CD14-positive monocyte (primary cell): ENCODE measurements at regions not wholly inside any gene's neighbourhood (a gene's known extent, or its start where the extent isn't known, plus 50 kb on each side); places are given as distances from the start of the nearest gene placed in this dataset.

Experiments used
- DNase-seq, 3 donors: peaks; one replicate each; pipeline ENCODE4 v3.0.0-alpha.2; 2011 to 2022
- H2AFZ ChIP-seq: 2 replicates; pipeline ENCODE4 v1.6.0; 2012; ENCODE audit warnings: mild to moderate bottlenecking, low read depth, low read length, inconsistent platforms; ENCODE audit not compliant: insufficient read depth, poor library complexity, severe bottlenecking
- H3K27ac ChIP-seq, 2 donors: 1 replicate in 1 of 2; 2 replicates in 1 of 2; pipeline ENCODE4 v1.5.1; 2012 to 2013; ENCODE audit warnings: low read length in 2 of 2, control low read depth in 1 of 2, inconsistent platforms in 1 of 2, low read depth in 1 of 2, mild to moderate bottlenecking in 1 of 2
- H3K27me3 ChIP-seq, 2 donors: one replicate each; pipeline versions ENCODE4 v1.6.0 to v1.6.1; 2011 to 2013; ENCODE audit warnings: low read length in 2 of 2; ENCODE audit not compliant: control insufficient read depth in 2 of 2, insufficient read depth in 2 of 2
- H3K36me3 ChIP-seq, 2 donors: replicated peaks in 1 of 2; 1 replicate in 1 of 2; 2 replicates in 1 of 2; pipeline versions ENCODE4 v1.5.1 to v1.6.1; 2012 to 2013; ENCODE audit warnings: low read length in 2 of 2, control low read depth in 1 of 2, inconsistent platforms in 1 of 2, mild to moderate bottlenecking in 1 of 2; ENCODE audit not compliant: insufficient read depth in 2 of 2, control insufficient read depth in 1 of 2
- H3K4me1 ChIP-seq, 2 donors: 1 replicate in 1 of 2; 2 replicates in 1 of 2; pipeline versions ENCODE4 v1.5.1 to v1.6.1; 2012 to 2013; ENCODE audit warnings: low read length in 2 of 2, control low read depth in 1 of 2, inconsistent platforms in 1 of 2, mild to moderate bottlenecking in 1 of 2, moderate library complexity in 1 of 2; ENCODE audit not compliant: insufficient read depth in 2 of 2, control insufficient read depth in 1 of 2
- H3K4me2 ChIP-seq: replicated peaks from 2 replicates; pipeline ENCODE3; 2012; ENCODE audit warnings: low read length, moderate library complexity, mild to moderate bottlenecking; ENCODE audit not compliant: poor library complexity, severe bottlenecking; ENCODE audit errors: extremely low read depth
- H3K4me3 ChIP-seq, 3 experiments: fragments of 200-600 bp in 1 of 3; sonication (generic) in 1 of 3; replicated peaks in 1 of 3; 1 replicate in 2 of 3; 2 replicates in 1 of 3; pipeline ENCODE4 v1.5.1; 2011 to 2013; ENCODE audit warnings: low read length in 3 of 3, mild to moderate bottlenecking in 3 of 3, control low read depth in 2 of 3, low read depth in 2 of 3, inconsistent platforms in 1 of 3, moderate library complexity in 1 of 3
- H3K79me2 ChIP-seq: 2 replicates; pipeline ENCODE4 v1.6.0; 2012; ENCODE audit warnings: mild to moderate bottlenecking, control low read depth, inconsistent platforms, low read length, moderate library complexity; ENCODE audit not compliant: insufficient read depth
- H3K9ac ChIP-seq: 2 replicates; pipeline ENCODE4 v1.6.0; 2017; ENCODE audit warnings: low read length, mild to moderate bottlenecking; ENCODE audit not compliant: insufficient read depth, poor library complexity, severe bottlenecking
- H3K9me3 ChIP-seq, 2 donors: replicated peaks in 1 of 2; 1 replicate in 1 of 2; 2 replicates in 1 of 2; pipeline versions ENCODE4 v1.5.1 to v1.6.1; 2012 to 2013; ENCODE audit warnings: low read length in 2 of 2, control low read depth in 1 of 2; ENCODE audit not compliant: control insufficient read depth in 1 of 2, insufficient read depth in 1 of 2
- H4K20me1 ChIP-seq: 2 replicates; pipeline ENCODE4 v1.6.0; 2012; ENCODE audit warnings: mild to moderate bottlenecking, low read length, control low read depth, moderate library complexity; ENCODE audit not compliant: insufficient read depth
- H3K27ac Mint-ChIP-seq, 7 donors: one replicate each; pipeline ENCODE4 v1.8.0; 2020; ENCODE audit warnings: mild to moderate bottlenecking in 7 of 7, mixed read lengths in 7 of 7, moderate library complexity in 6 of 7, inconsistent platforms in 2 of 7
- H3K27me3 Mint-ChIP-seq, 3 donors: one replicate each; pipeline ENCODE4 v1.8.0; 2021 to 2022; ENCODE audit warnings: low read depth in 3 of 3, mild to moderate bottlenecking in 3 of 3, mixed read lengths in 3 of 3, moderate library complexity in 3 of 3, inconsistent platforms in 1 of 3
- H3K36me3 Mint-ChIP-seq, 2 donors: one replicate each; pipeline ENCODE4 v1.8.0; 2020; ENCODE audit warnings: mixed read lengths in 2 of 2, inconsistent platforms in 1 of 2, mild to moderate bottlenecking in 1 of 2
- H3K4me1 Mint-ChIP-seq: one replicate; pipeline ENCODE4 v1.8.0; 2020; ENCODE audit warnings: mild to moderate bottlenecking, mixed read lengths
- H3K4me3 Mint-ChIP-seq, 2 donors: one replicate each; pipeline ENCODE4 v1.8.0; 2020; ENCODE audit warnings: mild to moderate bottlenecking in 2 of 2, mixed read lengths in 2 of 2, moderate library complexity in 1 of 2
- H3K9me3 Mint-ChIP-seq, 7 donors: one replicate each; pipeline ENCODE4 v1.8.0; 2020 to 2022; ENCODE audit warnings: mixed read lengths in 7 of 7, mild to moderate bottlenecking in 6 of 7, moderate library complexity in 6 of 7, inconsistent platforms in 2 of 7
- WGBS: methylation state at CpG from one replicate; pipeline ENCODE4 v1.1.5; 2013; ENCODE audit warnings: missing lambda C conversion rate; ENCODE audit not compliant: insufficient coverage; 5-methylcytosine and 5-hydroxymethylcytosine counted together
- intact Hi-C, 2 donors: fragments of 100-400 bp; cut with micrococcal nuclease; formaldehyde crosslinking; loops; one replicate each; pipeline versions ENCODE4 v1.15.0 to v1.15.1; 2023
- TF ChIP-seq, protein P1 (sequence below): fragments of 200-600 bp; IDR thresholded peaks from one replicate; pipeline ENCODE4 v1.8.0; 2022; ENCODE audit warnings: antibody characterized with exemption, mild to moderate bottlenecking

DNA sequence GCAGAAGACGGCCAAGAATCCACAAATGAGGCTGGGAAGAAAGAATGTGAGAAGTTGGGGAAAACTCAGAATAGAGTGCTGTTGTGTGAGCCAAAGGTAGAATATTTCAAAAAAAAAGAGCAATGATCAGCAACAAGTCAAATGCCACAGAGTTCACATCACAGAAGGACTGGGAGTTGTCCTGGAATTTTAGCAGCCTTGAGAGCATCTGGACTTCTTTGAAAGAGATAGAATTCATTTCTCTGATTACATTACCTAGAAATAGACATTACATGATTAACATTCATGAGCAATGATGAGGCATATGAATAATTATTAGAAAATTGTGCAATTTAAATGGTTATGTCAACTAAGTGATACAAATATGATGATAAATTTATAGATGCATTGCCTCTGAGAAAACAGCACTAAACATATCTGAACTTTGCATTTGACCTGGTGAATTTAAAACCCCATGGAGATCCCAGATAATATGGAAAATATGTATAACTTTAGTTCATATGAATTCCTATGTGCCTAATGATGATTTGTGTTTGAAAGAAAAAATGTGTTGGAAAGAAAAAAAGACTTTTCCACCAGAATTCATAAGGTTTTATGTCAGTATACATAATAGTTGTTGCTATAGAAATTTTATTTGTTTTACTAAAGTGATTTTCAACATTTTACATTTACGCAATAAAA is 186.2 kb downstream of the POSTN start:
- no peaks in the 10 kb centered on the region for H3K4me1 ChIP-seq
- 86% methylated on average over 1 of the region's 2 CpGs for WGBS
- H3K27me3 Mint-ChIP-seq, result peaks cover 0 to 3% (median 0%) of the 10 kb centered on the region in 3 donors
- DNase-seq, result no peak
- H3K4me3 ChIP-seq, result no peak overlapping the region
- no peaks in the 10 kb centered on the region for H3K36me3 Mint-ChIP-seq
- no peak overlapping the region for H2AFZ ChIP-seq
- no peaks in the 10 kb centered on the region for H3K4me1 Mint-ChIP-seq
- H3K36me3 ChIP-seq, result no peaks in the 10 kb centered on the region
- no peak overlapping the region for H3K4me3 Mint-ChIP-seq
- no peak overlapping the region for H3K27ac Mint-ChIP-seq
- H3K9ac ChIP-seq, result no peak overlapping the region
- intact Hi-C loops, result no loop called here
- H4K20me1 ChIP-seq, result no peaks in the 10 kb centered on the region
- no peaks in the 10 kb centered on the region for H3K79me2 ChIP-seq
- H3K27me3 ChIP-seq, result no peaks in the 10 kb centered on the region
- peaks cover 0 to 16% (median 3%) of the 10 kb centered on the region in 7 donors for H3K9me3 Mint-ChIP-seq
- no peak overlapping the region for H3K27ac ChIP-seq
- H3K4me2 ChIP-seq, result no peak overlapping the region
- H3K9me3 ChIP-seq, result peaks cover 4 to 5% of the 10 kb centered on the region in 2 donors
- TF ChIP-seq, protein P1, sequence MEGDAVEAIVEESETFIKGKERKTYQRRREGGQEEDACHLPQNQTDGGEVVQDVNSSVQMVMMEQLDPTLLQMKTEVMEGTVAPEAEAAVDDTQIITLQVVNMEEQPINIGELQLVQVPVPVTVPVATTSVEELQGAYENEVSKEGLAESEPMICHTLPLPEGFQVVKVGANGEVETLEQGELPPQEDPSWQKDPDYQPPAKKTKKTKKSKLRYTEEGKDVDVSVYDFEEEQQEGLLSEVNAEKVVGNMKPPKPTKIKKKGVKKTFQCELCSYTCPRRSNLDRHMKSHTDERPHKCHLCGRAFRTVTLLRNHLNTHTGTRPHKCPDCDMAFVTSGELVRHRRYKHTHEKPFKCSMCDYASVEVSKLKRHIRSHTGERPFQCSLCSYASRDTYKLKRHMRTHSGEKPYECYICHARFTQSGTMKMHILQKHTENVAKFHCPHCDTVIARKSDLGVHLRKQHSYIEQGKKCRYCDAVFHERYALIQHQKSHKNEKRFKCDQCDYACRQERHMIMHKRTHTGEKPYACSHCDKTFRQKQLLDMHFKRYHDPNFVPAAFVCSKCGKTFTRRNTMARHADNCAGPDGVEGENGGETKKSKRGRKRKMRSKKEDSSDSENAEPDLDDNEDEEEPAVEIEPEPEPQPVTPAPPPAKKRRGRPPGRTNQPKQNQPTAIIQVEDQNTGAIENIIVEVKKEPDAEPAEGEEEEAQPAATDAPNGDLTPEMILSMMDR, result no peak

DNA sequence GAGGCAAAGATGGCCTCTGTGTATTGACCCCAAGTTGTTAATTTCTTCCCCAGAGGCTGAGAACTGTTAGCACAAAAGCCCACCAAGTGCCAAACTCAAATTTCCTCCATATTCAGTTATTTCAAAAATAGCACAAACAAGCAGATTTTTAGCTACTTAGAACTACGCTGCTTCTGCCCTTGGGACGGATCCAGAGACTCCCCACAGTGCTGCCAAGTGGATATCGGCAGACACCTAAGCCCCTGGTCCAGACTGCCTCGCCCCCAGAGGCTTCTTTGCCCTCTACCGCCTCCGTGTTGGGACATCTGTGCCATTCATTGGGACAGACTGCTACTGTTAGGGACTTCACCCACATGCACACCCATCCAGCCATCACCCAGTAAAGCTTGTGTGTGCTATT is 188.3 kb downstream of the POSTN start:
- H3K27me3 Mint-ChIP-seq, result peaks cover 0 to 3% (median 1%) of the 10 kb centered on the region in 3 donors
- no peaks in the 10 kb centered on the region for H3K36me3 Mint-ChIP-seq
- H3K4me1 Mint-ChIP-seq, result no peaks in the 10 kb centered on the region
- Histone ChIP-seq H3K9ac (no peak overlapping the region), H3K4me3 (no peak overlapping the region), H3K36me3 (no peaks in the 10 kb centered on the region), H4K20me1 (no peaks in the 10 kb centered on the region), H3K27me3 (no peaks in the 10 kb centered on the region), H3K79me2 (no peaks in the 10 kb centered on the region), H3K4me1 (no peaks in the 10 kb centered on the region), H3K9me3 (peaks cover 4 to 8% of the 10 kb centered on the region in 2 donors), H3K4me2 (no peak overlapping the region), H2AFZ (no peak overlapping the region), H3K27ac (no peak overlapping the region)
- WGBS, result 71% methylated on average over 6 of the region's 6 CpGs
- intact Hi-C loops, result no loop called here
- no peak overlapping the region for H3K4me3 Mint-ChIP-seq
- peaks cover 0 to 16% (median 3%) of the 10 kb centered on the region in 7 donors for H3K9me3 Mint-ChIP-seq
- TF ChIP-seq, protein P1, result no peak
- H3K27ac Mint-ChIP-seq, result no peak overlapping the region
- no peak for DNase-seq
